H9 (cell line): ENCODE measurements at regions not wholly inside any gene's neighbourhood (a gene's known extent, or its start where the extent isn't known, plus 50 kb on each side); places are given as distances from the start of the nearest gene placed in this dataset.
"Not testable (repeated sequence)": the region's sequence is repeated elsewhere in the genome, so short reads cannot be mapped to it uniquely, and the experiment has no call there.

Experiments
- DNase-seq: peaks from one replicate; pipeline ENCODE4 v3.0.0-alpha.2; 2017
- H2AFZ ChIP-seq: one replicate; pipeline ENCODE4 v1.6.1; 2013; ENCODE audit warnings: mild to moderate bottlenecking, low read length, control low read depth, moderate library complexity
- H2AK5ac ChIP-seq: 2 replicates; pipeline ENCODE4 v1.6.1; 2013; ENCODE audit warnings: low read length, control low read depth, mixed read lengths; ENCODE audit not compliant: insufficient read length
- H2BK120ac ChIP-seq: one replicate; pipeline ENCODE4 v1.6.1; 2013; ENCODE audit warnings: low read depth, mild to moderate bottlenecking, low read length, control low read depth, inconsistent platforms; ENCODE audit not compliant: poor library complexity, severe bottlenecking
- H2BK12ac ChIP-seq: 2 replicates; pipeline ENCODE4 v1.6.1; 2013; ENCODE audit warnings: low read length, control low read depth, mixed read lengths, low read depth; ENCODE audit not compliant: insufficient read length
- H2BK15ac ChIP-seq: 2 replicates; pipeline ENCODE4 v1.6.1; 2013; ENCODE audit warnings: low read depth, low read length, control low read depth
- H2BK20ac ChIP-seq: one replicate; pipeline ENCODE4 v1.6.1; 2013; ENCODE audit warnings: low read depth, mild to moderate bottlenecking, low read length, control low read depth, inconsistent platforms; ENCODE audit not compliant: poor library complexity, severe bottlenecking
- H2BK5ac ChIP-seq: 2 replicates; pipeline ENCODE4 v1.6.1; 2013; ENCODE audit warnings: low read length, control low read depth, mixed read lengths; ENCODE audit not compliant: insufficient read length
- H3K14ac ChIP-seq: 2 replicates; pipeline ENCODE4 v1.6.1; 2013; ENCODE audit warnings: low read length, control low read depth; ENCODE audit not compliant: insufficient read depth
- H3K18ac ChIP-seq: 2 replicates; pipeline ENCODE4 v1.6.1; 2013; ENCODE audit warnings: low read depth, mild to moderate bottlenecking, mixed read lengths, low read length, control low read depth; ENCODE audit not compliant: insufficient read length
- H3K23ac ChIP-seq: 2 replicates; pipeline ENCODE4 v1.6.1; 2013; ENCODE audit warnings: low read length, control low read depth, mixed read lengths, low read depth; ENCODE audit not compliant: insufficient read length
- H3K23me2 ChIP-seq: 2 replicates; pipeline ENCODE4 v1.6.1; 2013; ENCODE audit warnings: low read depth, mild to moderate bottlenecking, mixed read lengths, low read length, control low read depth; ENCODE audit not compliant: insufficient read length, poor library complexity, severe bottlenecking
- H3K27ac ChIP-seq: 2 replicates; pipeline ENCODE4 v1.5.1; 2013; ENCODE audit warnings: low read length, control low read depth, mixed read lengths, low read depth; ENCODE audit not compliant: insufficient read length
- H3K27me3 ChIP-seq: 2 replicates; pipeline ENCODE4 v1.6.1; 2013; ENCODE audit warnings: low read length, control low read depth, inconsistent platforms; ENCODE audit not compliant: insufficient read depth
- H3K4ac ChIP-seq: 2 replicates; pipeline ENCODE4 v1.6.1; 2013; ENCODE audit warnings: low read depth, mild to moderate bottlenecking, control low read depth, inconsistent platforms, low read length, moderate library complexity
- H3K4me1 ChIP-seq: 2 replicates; pipeline ENCODE4 v1.6.1; 2013; ENCODE audit warnings: low read length, control low read depth, inconsistent platforms; ENCODE audit not compliant: insufficient read depth
- H3K4me2 ChIP-seq: 2 replicates; pipeline ENCODE4 v1.6.1; 2013; ENCODE audit warnings: low read length, control low read depth, mixed read lengths; ENCODE audit not compliant: insufficient read length, insufficient read depth
- H3K56ac ChIP-seq: 2 replicates; pipeline ENCODE4 v1.6.1; 2013; ENCODE audit warnings: low read depth, mild to moderate bottlenecking, mixed read lengths, low read length, control low read depth; ENCODE audit not compliant: insufficient read length
- H3K79me1 ChIP-seq: 2 replicates; pipeline ENCODE4 v1.6.1; 2013; ENCODE audit warnings: low read depth, mild to moderate bottlenecking, moderate library complexity, low read length, control low read depth, inconsistent platforms; ENCODE audit not compliant: insufficient read depth, poor library complexity, severe bottlenecking
- H3K79me2 ChIP-seq: 2 replicates; pipeline ENCODE4 v1.6.1; 2013; ENCODE audit warnings: low read length, control low read depth, inconsistent platforms; ENCODE audit not compliant: insufficient read depth
- H3K9ac ChIP-seq: 2 replicates; pipeline ENCODE4 v1.6.1; 2013; ENCODE audit warnings: low read length, control low read depth, mixed read lengths; ENCODE audit not compliant: insufficient read length; ENCODE audit errors: extremely low read depth
- H3K9me3 ChIP-seq: one replicate; pipeline ENCODE4 v1.6.1; 2013; ENCODE audit warnings: low read depth, low read length, inconsistent platforms; ENCODE audit not compliant: control insufficient read depth
- H3T11ph ChIP-seq: one replicate; pipeline ENCODE4 v1.6.1; 2013; ENCODE audit warnings: mild to moderate bottlenecking, low read length, control low read depth, inconsistent platforms
- H4K20me1 ChIP-seq: one replicate; pipeline ENCODE4 v1.6.1; 2013; ENCODE audit not compliant: control insufficient read depth, insufficient read length, insufficient read depth
- H4K5ac ChIP-seq: 2 replicates; pipeline ENCODE4 v1.6.1; 2013; ENCODE audit warnings: low read depth, mild to moderate bottlenecking, mixed read lengths, low read length, control low read depth; ENCODE audit not compliant: insufficient read length
- H4K8ac ChIP-seq: replicated peaks from 2 replicates; pipeline ENCODE4 v1.6.1; 2013; ENCODE audit warnings: low read length, control low read depth, mixed read lengths, low read depth; ENCODE audit not compliant: insufficient read length
- H4K91ac ChIP-seq: 2 replicates; pipeline ENCODE4 v1.6.1; 2013; ENCODE audit warnings: low read depth, mild to moderate bottlenecking, moderate library complexity, mixed read lengths, low read length, control low read depth; ENCODE audit not compliant: insufficient read length
- H3K27ac Mint-ChIP-seq, 3 experiments: 2 replicates in 2 of 3; 3 replicates in 1 of 3; pipeline ENCODE4 v1.8.0; 2020 to 2021; ENCODE audit warnings: mixed read lengths in 3 of 3, mild to moderate bottlenecking in 1 of 3, moderate library complexity in 1 of 3
- H3K27me3 Mint-ChIP-seq: 2 replicates; pipeline ENCODE4 v1.8.0; 2021; ENCODE audit warnings: low read depth, mild to moderate bottlenecking, moderate library complexity, mixed read lengths
- H3K36me3 Mint-ChIP-seq, 3 experiments: 2 replicates in 2 of 3; 3 replicates in 1 of 3; pipeline ENCODE4 v1.8.0; 2020 to 2021; ENCODE audit warnings: low read depth in 3 of 3, mixed read lengths in 3 of 3; ENCODE audit not compliant: insufficient read depth in 1 of 3
- H3K4me1 Mint-ChIP-seq, 2 experiments: 2 replicates each; pipeline ENCODE4 v1.8.0; 2020; ENCODE audit warnings: mixed read lengths in 2 of 2
- H3K4me3 Mint-ChIP-seq, 2 experiments: 2 replicates in 1 of 2; 3 replicates in 1 of 2; pipeline ENCODE4 v1.8.0; 2020 to 2021; ENCODE audit warnings: mild to moderate bottlenecking in 2 of 2, mixed read lengths in 2 of 2, moderate library complexity in 1 of 2
- H3K9me3 Mint-ChIP-seq, 2 experiments: 2 replicates in 1 of 2; 3 replicates in 1 of 2; pipeline ENCODE4 v1.8.0; 2020; ENCODE audit warnings: mild to moderate bottlenecking in 2 of 2, mixed read lengths in 2 of 2, moderate library complexity in 1 of 2
- WGBS: extraction: QIAGEN DNeasy Blood & Tissue Kit; methylation state at CpG from one replicate; pipeline ENCODE4 v1.1.7; 2013; ENCODE audit warnings: missing lambda C conversion rate, low lambda C conversion rate, mixed read lengths; ENCODE audit not compliant: insufficient read length; ENCODE audit errors: extremely low coverage; 5-methylcytosine and 5-hydroxymethylcytosine counted together

- not testable (repeated sequence) for H3K9me3 ChIP-seq, H3K9ac ChIP-seq, H2BK120ac ChIP-seq, H3K27me3 ChIP-seq, H3K27ac Mint-ChIP-seq, DNase-seq, H3K23me2 ChIP-seq, H2AFZ ChIP-seq, H3T11ph ChIP-seq, H4K8ac ChIP-seq, H3K79me2 ChIP-seq, H3K23ac ChIP-seq, H3K27ac ChIP-seq, H3K14ac ChIP-seq, H4K20me1 ChIP-seq, H3K56ac ChIP-seq, H3K36me3 Mint-ChIP-seq, H3K4me3 Mint-ChIP-seq, H3K4me1 ChIP-seq, H3K4me2 ChIP-seq, H3K4ac ChIP-seq, H3K18ac ChIP-seq, H2AK5ac ChIP-seq, H3K4me1 Mint-ChIP-seq, H2BK5ac ChIP-seq, H2BK20ac ChIP-seq, H3K79me1 ChIP-seq, H2BK12ac ChIP-seq, H2BK15ac ChIP-seq, H4K5ac ChIP-seq, H4K91ac ChIP-seq
- H3K27me3 Mint-ChIP-seq, result peaks cover 13% of the 10 kb centered on the region
- WGBS, result no CpG with 5 or more reads among the region's 31 CpGs
- peaks cover 5 to 11% of the 10 kb centered on the region in 2 experiments; a peak in 4 of 5 replicates for H3K9me3 Mint-ChIP-seq
Measured at GRCh38 chr15:75116143-75116542, 85.5 kb upstream of the C15orf39 start.
